GM19238 (cell line): ENCODE measurements at regions not wholly inside any gene's neighbourhood (a gene's known extent, or its start where the extent isn't known, plus 50 kb on each side); places are given as distances from the start of the nearest gene placed in this dataset.

Experiments
- DNase-seq: peaks from one replicate; pipeline ENCODE4 v3.0.0; 2011; ENCODE audit warnings: low spot score; ENCODE audit not compliant: insufficient read length

GRCh38 chr11:70501051-70501901, 102.9 kb downstream of the CTTN start:
- no peak for DNase-seq

- DNase-seq: no peak
Observed at GRCh38 chr11:70501933-70502540, 103.7 kb downstream of the CTTN start.

GRCh38 chr11:70502677-70503467, 104.5 kb downstream of the CTTN start:
- DNase-seq: no peak

- DNase-seq: no peak
Observed at GRCh38 chr11:70503468-70504221, 105.3 kb downstream of the CTTN start.

GRCh38 chr11:70504246-70505020, 106.1 kb downstream of the CTTN start:
- DNase-seq: no peak

GRCh38 chr11:70505331-70505731, 107.0 kb downstream of the CTTN start:
- no peak for DNase-seq

- DNase-seq: no peak
Observed at GRCh38 chr11:70505761-70506657, 107.7 kb downstream of the CTTN start.

GRCh38 chr11:70506658-70506970, 108.3 kb downstream of the CTTN start:
- no peak for DNase-seq

GRCh38 chr11:70506986-70507385, 108.7 kb downstream of the CTTN start:
- DNase-seq: no peak

GRCh38 chr11:70507466-70508230, 109.3 kb downstream of the CTTN start:
- DNase-seq: no peak

- no peak for DNase-seq
Observed at GRCh38 chr11:70508231-70508480, 109.8 kb downstream of the CTTN start.

GRCh38 chr11:70509476-70509875, 111.1 kb downstream of the CTTN start:
- DNase-seq: no peak

GRCh38 chr11:70510106-70510505, 111.8 kb downstream of the CTTN start:
- no peak for DNase-seq

GRCh38 chr11:70510571-70510970, 112.2 kb downstream of the CTTN start:
- no peak for DNase-seq

- no peak for DNase-seq
Observed at GRCh38 chr11:70511345-70511744, 113.0 kb downstream of the CTTN start.

GRCh38 chr11:70512716-70513115, 114.4 kb downstream of the CTTN start:
- no peak for DNase-seq

GRCh38 chr11:70517203-70517602, 118.9 kb downstream of the CTTN start:
- no peak for DNase-seq

- no peak for DNase-seq
Observed at GRCh38 chr11:70517988-70518907, 119.9 kb downstream of the CTTN start.
